ENCODE measurements at regions not wholly inside any gene's neighbourhood (a gene's known extent, or its start where the extent isn't known, plus 50 kb on each side); places are given as distances from the start of the nearest gene placed in this dataset.

DNA sequence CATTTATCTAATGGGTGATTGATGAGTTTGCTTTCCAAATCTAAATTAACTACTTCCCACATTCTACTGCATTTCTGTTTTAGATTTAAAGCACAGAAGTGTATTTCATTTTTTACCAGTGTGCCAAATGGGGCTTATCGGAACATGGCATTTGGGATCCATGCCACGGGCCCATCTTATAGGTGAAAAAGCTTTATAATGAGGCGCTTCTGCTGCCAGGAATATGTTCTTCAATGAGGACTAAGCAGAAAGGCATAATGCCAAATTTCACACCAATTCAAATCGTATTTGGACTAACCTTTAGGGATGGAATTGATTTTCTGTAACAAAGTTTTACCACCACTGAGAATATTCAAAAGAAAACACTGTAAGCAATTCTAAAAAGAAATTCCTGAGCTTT, 803.5 kb upstream of the FLRT2 start:
- Histone ChIP-seq H2BK15ac (ENCODE audit: low read depth, poor library complexity, severe bottlenecking) (no peak overlapping the region), H2AK5ac (ENCODE audit: low read length, severe bottlenecking) (no peak overlapping the region), H3K4me3 (ENCODE audit: insufficient read depth in 1 of 2, low read depth in 1 of 2, low read length in 2 of 2) (no peak overlapping the region), H3K18ac (ENCODE audit: low read depth in 1 of 2, low read length in 2 of 2) (no peak overlapping the region), H3K27me3 (ENCODE audit: control insufficient read depth in 1 of 2, insufficient read depth in 1 of 2, low read length in 2 of 2) (no peaks in the 10 kb centered on the region), H3K14ac (ENCODE audit: low read length in 2 of 2) (no peak overlapping the region), H3K23ac (ENCODE audit: low read length in 2 of 2) (no peak overlapping the region), H4K8ac (ENCODE audit: low read length) (no peak overlapping the region), H3K27ac (ENCODE audit: low read length, poor library complexity, severe bottlenecking) (no peak overlapping the region), H2BK5ac (ENCODE audit: low read depth, low read length, poor library complexity, severe bottlenecking) (no peak overlapping the region), H3K79me1 (replicated peaks; ENCODE audit: low read length, poor library complexity, severe bottlenecking) (no peaks in the 10 kb centered on the region), H3K4me1 (ENCODE audit: control insufficient read depth, insufficient read depth, low read depth, low read length) (no peaks in the 10 kb centered on the region), H2AFZ (ENCODE audit: low read depth, low read length) (no peak overlapping the region), H3K4ac (ENCODE audit: low read depth in 1 of 2, low read length in 2 of 2) (no peak overlapping the region), H3K9ac (ENCODE audit: low read length) (no peak overlapping the region), H2BK12ac (ENCODE audit: low read length in 2 of 2) (no peak overlapping the region), H2BK120ac (ENCODE audit: low read depth, low read length) (no peak overlapping the region), H4K91ac (ENCODE audit: low read length) (no peak overlapping the region), H3K9me3 (ENCODE audit: control insufficient read depth, low read length) (no peaks in the 10 kb centered on the region), H3K36me3 (ENCODE audit: control insufficient read depth in 1 of 2, insufficient read depth in 2 of 2, low read depth in 1 of 2, low read length in 2 of 2) (no peaks in the 10 kb centered on the region), H3K4me2 (ENCODE audit: low read length, poor library complexity, severe bottlenecking) (no peak overlapping the region)
- 94% methylated on average over 2 of the region's 4 CpGs for WGBS
- DNase-seq, result no peak

DNA sequence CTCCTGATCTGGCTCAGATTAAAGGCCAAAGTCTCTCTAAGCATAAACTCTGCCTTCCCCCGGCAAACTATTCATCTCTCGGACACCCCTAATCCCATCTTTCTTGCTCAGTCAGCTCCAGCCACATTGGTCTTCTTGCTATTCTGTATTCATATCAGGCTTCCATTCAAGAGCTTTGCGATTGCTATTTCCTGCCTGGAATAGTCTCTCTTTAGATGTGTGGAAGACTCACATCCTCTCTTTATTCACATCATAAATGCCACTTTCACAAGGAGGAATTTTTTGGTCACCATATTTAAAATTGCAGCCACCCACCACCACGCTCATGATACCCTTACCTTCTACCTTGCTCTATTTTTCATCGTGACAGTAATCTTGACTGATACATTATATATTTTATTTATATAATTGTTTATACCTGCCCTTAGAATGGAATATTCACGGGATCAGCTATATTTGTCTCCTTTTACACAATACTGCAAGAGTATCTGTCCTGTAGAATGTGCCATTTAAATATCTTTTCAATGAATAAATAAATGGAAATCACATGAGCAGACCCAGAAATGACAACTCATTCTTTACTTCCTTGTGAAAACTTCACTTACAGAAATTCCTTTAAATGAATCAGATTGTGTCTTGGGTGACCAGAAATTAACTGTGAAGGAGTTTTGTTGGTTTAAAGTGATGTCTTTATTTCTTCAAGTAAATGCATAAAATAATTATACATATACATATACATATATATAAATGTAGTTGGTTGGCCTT, 780.6 kb upstream of the FLRT2 start:
- Histone ChIP-seq H4K8ac (ENCODE audit: low read length) (no peak overlapping the region), H3K18ac (ENCODE audit: low read depth in 1 of 2, low read length in 2 of 2) (no peak overlapping the region), H3K9ac (ENCODE audit: low read length) (no peak overlapping the region), H3K27ac (ENCODE audit: low read length, poor library complexity, severe bottlenecking) (no peak overlapping the region), H3K4me1 (ENCODE audit: control insufficient read depth, insufficient read depth, low read depth, low read length) (no peaks in the 10 kb centered on the region), H2BK12ac (ENCODE audit: low read length in 2 of 2) (no peak overlapping the region), H2BK15ac (ENCODE audit: low read depth, poor library complexity, severe bottlenecking) (no peak overlapping the region), H3K4ac (ENCODE audit: low read depth in 1 of 2, low read length in 2 of 2) (no peak overlapping the region), H3K14ac (ENCODE audit: low read length in 2 of 2) (no peak overlapping the region), H2AFZ (ENCODE audit: low read depth, low read length) (no peak overlapping the region), H3K79me1 (replicated peaks; ENCODE audit: low read length, poor library complexity, severe bottlenecking) (no peaks in the 10 kb centered on the region), H3K9me3 (ENCODE audit: control insufficient read depth, low read length) (no peaks in the 10 kb centered on the region), H4K91ac (ENCODE audit: low read length) (no peak overlapping the region), H2BK120ac (ENCODE audit: low read depth, low read length) (no peak overlapping the region), H3K4me2 (ENCODE audit: low read length, poor library complexity, severe bottlenecking) (no peak overlapping the region), H2BK5ac (ENCODE audit: low read depth, low read length, poor library complexity, severe bottlenecking) (no peak overlapping the region), H2AK5ac (ENCODE audit: low read length, severe bottlenecking) (no peak overlapping the region), H3K27me3 (ENCODE audit: control insufficient read depth in 1 of 2, insufficient read depth in 1 of 2, low read length in 2 of 2) (no peaks in the 10 kb centered on the region), H3K36me3 (ENCODE audit: control insufficient read depth in 1 of 2, insufficient read depth in 2 of 2, low read depth in 1 of 2, low read length in 2 of 2) (no peaks in the 10 kb centered on the region), H3K23ac (ENCODE audit: low read length in 2 of 2) (no peak overlapping the region), H3K4me3 (ENCODE audit: insufficient read depth in 1 of 2, low read depth in 1 of 2, low read length in 2 of 2) (no peak overlapping the region)
- no peak for DNase-seq
- WGBS, result 77% methylated on average over 3 of the region's 6 CpGs

DNA sequence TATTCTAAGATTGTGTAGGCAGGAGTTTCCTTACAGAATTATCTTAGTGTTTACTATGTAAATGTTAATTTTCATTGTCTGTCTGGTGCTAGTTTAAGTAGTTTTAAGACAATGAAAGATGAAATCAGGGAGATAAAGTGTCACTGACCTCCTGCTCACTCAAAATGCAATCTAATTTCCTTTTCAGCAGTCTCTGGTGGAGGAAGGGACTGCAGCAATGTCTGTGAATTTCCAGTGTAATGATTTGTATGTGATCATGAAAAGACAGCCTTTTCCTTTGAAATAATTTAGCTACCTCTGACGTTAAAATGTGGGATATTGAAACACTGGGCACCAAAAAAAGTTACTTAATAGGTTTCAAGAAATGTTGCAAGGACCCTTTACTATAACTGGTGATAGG, 779.7 kb upstream of the FLRT2 start:
- WGBS, result no CpG with 5 or more reads among the region's 1 CpG
- no peak overlapping the region for H2BK15ac ChIP-seq (ENCODE audit: low read depth, poor library complexity, severe bottlenecking)

DNA sequence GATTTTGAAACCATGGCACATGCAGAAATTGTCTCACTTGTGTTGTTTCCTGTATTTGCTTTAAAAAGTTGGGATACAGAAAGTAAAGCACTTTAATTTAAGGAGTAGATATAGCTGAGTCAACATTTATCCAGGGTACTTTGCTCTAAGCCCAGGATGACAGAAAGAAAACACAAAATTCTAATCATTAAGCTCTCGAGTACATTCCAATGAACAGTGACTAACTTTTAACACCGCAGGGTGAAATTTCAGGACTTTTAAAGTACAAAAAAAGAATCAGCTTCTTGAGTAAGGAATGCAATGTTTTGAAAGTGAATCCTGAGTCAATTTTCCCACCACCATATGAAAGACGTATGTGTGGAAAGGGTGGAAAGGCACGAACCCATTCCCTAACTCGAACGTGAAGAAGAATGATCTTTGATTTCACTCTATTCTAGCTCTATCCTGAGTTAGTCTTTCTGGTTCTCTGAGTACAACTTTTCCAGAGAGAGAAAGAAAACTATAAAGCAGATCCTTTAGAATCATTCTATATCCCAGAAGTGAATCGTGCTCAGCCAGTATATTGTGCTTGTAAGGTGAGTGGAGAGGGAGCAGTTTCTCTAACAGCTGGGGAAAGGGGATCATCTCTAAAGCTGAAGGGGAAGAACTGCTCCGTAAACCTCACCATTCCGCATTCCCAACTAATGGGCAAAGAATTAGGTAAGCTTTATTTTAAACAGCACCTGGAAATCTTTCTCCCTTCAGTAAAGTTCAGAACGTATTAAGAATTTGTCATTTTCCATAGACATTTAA, 779.0 kb upstream of the FLRT2 start:
- H3K4me2 ChIP-seq (ENCODE audit: low read length, poor library complexity, severe bottlenecking), result peak overlapping the region; percentile 57
- no peaks in the 10 kb centered on the region for H3K36me3 ChIP-seq (ENCODE audit: control insufficient read depth in 1 of 2, insufficient read depth in 2 of 2, low read depth in 1 of 2, low read length in 2 of 2)
- H3K4me1 ChIP-seq (ENCODE audit: control insufficient read depth, insufficient read depth, low read depth, low read length), result no peaks in the 10 kb centered on the region
- peak; percentile 64 for DNase-seq
- no peak overlapping the region for H3K23ac ChIP-seq (ENCODE audit: low read length in 2 of 2)
- no peaks in the 10 kb centered on the region for H3K9me3 ChIP-seq (ENCODE audit: control insufficient read depth, low read length)
- no peak overlapping the region for H2BK5ac ChIP-seq (ENCODE audit: low read depth, low read length, poor library complexity, severe bottlenecking)
- H2BK12ac ChIP-seq (ENCODE audit: low read length in 2 of 2), result no peak overlapping the region
- H2BK15ac ChIP-seq (ENCODE audit: low read depth, poor library complexity, severe bottlenecking), result no peak overlapping the region
- H3K4ac ChIP-seq (ENCODE audit: low read depth in 1 of 2, low read length in 2 of 2), result no peak overlapping the region
- H2AK5ac ChIP-seq (ENCODE audit: low read length, severe bottlenecking), result no peak overlapping the region
- no peaks in the 10 kb centered on the region for H3K79me1 ChIP-seq (replicated peaks; ENCODE audit: low read length, poor library complexity, severe bottlenecking)
- H3K9ac ChIP-seq (ENCODE audit: low read length), result no peak overlapping the region
- H4K91ac ChIP-seq (ENCODE audit: low read length), result no peak overlapping the region
- 42% methylated on average over 2 of the region's 10 CpGs for whole genome bisulfite sequencing
- H2BK120ac ChIP-seq (ENCODE audit: low read depth, low read length), result no peak overlapping the region
- H3K4me3 ChIP-seq (ENCODE audit: insufficient read depth in 1 of 2, low read depth in 1 of 2, low read length in 2 of 2), result no peak overlapping the region
- H2AFZ ChIP-seq (ENCODE audit: low read depth, low read length), result no peak overlapping the region
- H4K8ac ChIP-seq (ENCODE audit: low read length), result no peak overlapping the region
- no peak overlapping the region for H3K14ac ChIP-seq (ENCODE audit: low read length in 2 of 2)
- H3K27ac ChIP-seq (ENCODE audit: low read length, poor library complexity, severe bottlenecking), result peak overlapping the region; percentile 80
- H3K27me3 ChIP-seq (ENCODE audit: control insufficient read depth in 1 of 2, insufficient read depth in 1 of 2, low read length in 2 of 2), result no peaks in the 10 kb centered on the region
- H3K18ac ChIP-seq (ENCODE audit: low read depth in 1 of 2, low read length in 2 of 2), result no peak overlapping the region

More for the DNA sequence above, 779.7 kb upstream of the FLRT2 start:
- H3K27me3 ChIP-seq (ENCODE audit: control insufficient read depth in 1 of 2, insufficient read depth in 1 of 2, low read length in 2 of 2), result no peaks in the 10 kb centered on the region
- no peak overlapping the region for H2AK5ac ChIP-seq (ENCODE audit: low read length, severe bottlenecking)
- H3K36me3 ChIP-seq (ENCODE audit: control insufficient read depth in 1 of 2, insufficient read depth in 2 of 2, low read depth in 1 of 2, low read length in 2 of 2), result no peaks in the 10 kb centered on the region
- peak overlapping the region; percentile 59 for H3K27ac ChIP-seq (ENCODE audit: low read length, poor library complexity, severe bottlenecking)
- H3K9me3 ChIP-seq (ENCODE audit: control insufficient read depth, low read length), result no peaks in the 10 kb centered on the region
- H3K18ac ChIP-seq (ENCODE audit: low read depth in 1 of 2, low read length in 2 of 2), result no peak overlapping the region
- no peak for DNase-seq
- no peak overlapping the region for H2BK120ac ChIP-seq (ENCODE audit: low read depth, low read length)
- no peak overlapping the region for H4K91ac ChIP-seq (ENCODE audit: low read length)
- no peaks in the 10 kb centered on the region for H3K79me1 ChIP-seq (replicated peaks; ENCODE audit: low read length, poor library complexity, severe bottlenecking)
- no peak overlapping the region for H3K14ac ChIP-seq (ENCODE audit: low read length in 2 of 2)
- no peak overlapping the region for H3K23ac ChIP-seq (ENCODE audit: low read length in 2 of 2)
- H2AFZ ChIP-seq (ENCODE audit: low read depth, low read length), result no peak overlapping the region
- no peak overlapping the region for H2BK12ac ChIP-seq (ENCODE audit: low read length in 2 of 2)
- no peak overlapping the region for H3K4me2 ChIP-seq (ENCODE audit: low read length, poor library complexity, severe bottlenecking)
- no peaks in the 10 kb centered on the region for H3K4me1 ChIP-seq (ENCODE audit: control insufficient read depth, insufficient read depth, low read depth, low read length)
- H3K9ac ChIP-seq (ENCODE audit: low read length), result no peak overlapping the region
- no peak overlapping the region for H2BK5ac ChIP-seq (ENCODE audit: low read depth, low read length, poor library complexity, severe bottlenecking)
- no peak overlapping the region for H3K4ac ChIP-seq (ENCODE audit: low read depth in 1 of 2, low read length in 2 of 2)
- no peak overlapping the region for H4K8ac ChIP-seq (ENCODE audit: low read length)
- no peak overlapping the region for H3K4me3 ChIP-seq (ENCODE audit: insufficient read depth in 1 of 2, low read depth in 1 of 2, low read length in 2 of 2)
